ENCODE measurements at regions not wholly inside any gene's neighbourhood (a gene's known extent, or its start where the extent isn't known, plus 50 kb on each side); places are given as distances from the start of the nearest gene placed in this dataset.
A peak's percentile ranks its signal among the peaks of the same experiment; 100 is the strongest.

DNA sequence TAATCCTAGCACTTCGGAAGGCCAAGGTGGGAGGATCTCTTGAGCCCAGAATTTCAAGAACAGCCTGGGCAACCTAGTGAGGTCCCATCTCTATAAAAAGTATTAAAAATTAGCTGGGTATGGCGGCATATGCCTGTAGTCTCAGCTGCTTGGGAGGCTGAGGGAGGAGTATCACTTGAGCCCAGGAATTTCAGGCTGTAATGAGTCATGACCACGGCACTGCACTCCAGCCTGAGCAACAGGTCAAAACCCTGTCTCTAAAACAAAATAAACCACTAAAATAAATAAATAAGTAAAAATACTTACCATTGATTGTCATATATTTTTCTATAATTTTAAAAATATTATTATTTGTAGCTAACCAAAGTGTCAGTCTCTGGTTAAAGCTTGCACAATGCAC lies 315.6 kb upstream of the SMIM31 start:
- DNase-seq: peak; percentile 48

DNA sequence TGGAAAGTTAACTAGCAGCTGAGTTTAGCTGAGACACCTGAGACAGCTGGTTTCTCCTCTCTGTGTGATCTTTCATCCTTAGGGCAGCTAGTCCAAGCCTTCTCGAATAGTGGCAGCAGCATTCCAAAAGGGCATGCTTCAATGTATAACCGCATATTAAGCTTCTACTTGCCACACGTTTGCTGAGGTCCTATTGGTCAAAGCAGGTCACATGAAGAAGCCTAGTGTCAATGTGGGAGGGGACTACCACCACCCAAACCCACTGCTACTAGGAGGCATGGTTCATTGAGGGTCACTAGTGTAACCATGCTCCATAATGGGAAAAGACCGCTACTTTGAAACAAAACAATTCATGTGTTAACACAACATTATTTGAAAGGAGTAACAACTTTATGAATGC lies 314.9 kb upstream of the SMIM31 start:
- DNase-seq: no peak

GRCh38 chr4:164440199-164440598 lies 313.7 kb upstream of the SMIM31 start:
- peak; percentile 87 for DNase-seq

DNA sequence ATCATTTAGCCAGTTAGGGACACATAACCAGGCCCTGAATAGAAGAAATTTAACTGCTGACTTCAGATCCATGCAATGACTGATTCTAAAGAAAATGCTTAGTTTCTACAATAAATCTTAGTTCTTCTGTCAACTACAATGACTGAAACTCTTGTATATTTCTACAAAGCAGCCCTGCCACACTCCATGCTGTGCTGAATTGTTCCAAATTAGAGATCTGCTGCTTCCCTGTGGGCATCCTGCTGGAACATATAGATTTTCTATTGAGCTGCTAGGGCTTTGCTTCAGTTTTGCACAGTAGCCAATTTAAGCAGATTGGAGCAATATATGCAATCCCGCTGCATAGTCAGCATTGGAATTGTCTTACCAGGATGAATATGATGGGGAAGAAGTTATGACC lies 312.8 kb upstream of the SMIM31 start:
- DNase-seq: no peak

DNA sequence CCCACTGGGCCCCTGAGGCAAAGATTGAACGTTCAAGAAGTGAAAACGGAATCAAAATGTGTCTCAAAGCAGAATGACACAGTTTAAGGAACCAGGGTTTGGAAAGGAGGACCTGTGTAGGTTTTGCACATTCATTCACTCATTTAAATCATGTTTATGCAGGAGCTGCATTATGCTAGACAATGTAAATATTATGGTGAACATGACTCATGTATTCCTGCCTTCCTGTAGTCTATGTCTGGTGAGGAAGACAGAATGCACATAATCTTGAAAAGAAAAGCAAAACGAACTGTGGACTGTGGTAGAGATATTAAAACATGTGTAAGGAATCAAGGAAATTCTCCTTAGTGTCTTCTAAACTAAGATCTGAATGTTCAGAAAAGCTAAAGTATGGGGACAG lies 311.8 kb upstream of the SMIM31 start:
- DNase-seq: no peak

DNA sequence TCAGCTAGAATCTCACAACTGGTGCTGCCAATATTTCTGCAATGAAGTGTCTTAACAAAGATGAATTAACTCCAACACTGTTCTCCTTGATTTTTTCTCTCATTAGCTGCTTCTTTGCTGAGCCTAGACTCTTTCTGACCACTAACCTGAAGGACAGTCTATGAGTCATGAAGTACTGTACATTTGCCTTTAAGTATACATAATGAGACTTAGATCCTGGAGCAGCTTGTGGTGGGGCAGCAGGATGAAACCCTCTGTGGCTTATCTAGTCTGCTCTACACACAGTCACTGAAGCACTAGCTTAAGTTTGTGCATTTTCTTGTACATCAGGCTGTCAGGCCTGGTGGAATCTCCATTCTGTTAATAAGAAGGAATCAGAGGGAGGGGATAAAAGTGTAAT lies 307.4 kb upstream of the SMIM31 start:
- peak; percentile 28 for DNase-seq

GRCh38 chr4:164461901-164462300 lies 292.0 kb upstream of the SMIM31 start:
- no peak for DNase-seq

DNA sequence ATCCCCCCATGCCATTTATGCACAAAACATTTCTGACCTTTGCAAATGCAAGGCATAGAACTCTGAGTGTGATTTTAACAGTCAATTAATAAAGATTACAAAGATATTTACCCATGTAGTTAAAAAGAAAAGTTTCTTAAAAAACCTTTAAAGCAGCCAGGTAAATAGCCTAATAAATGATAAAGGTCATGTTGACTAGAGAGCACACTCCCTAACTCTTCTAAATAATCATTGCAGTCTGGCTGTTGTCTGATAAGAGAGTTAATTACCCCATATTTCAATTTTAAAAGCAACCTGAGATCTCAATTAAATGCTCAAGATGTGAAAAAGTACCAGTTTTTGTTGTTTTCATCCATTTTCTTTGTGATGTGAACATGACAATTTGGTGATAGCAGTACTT lies 291.5 kb upstream of the SMIM31 start:
- no peak for DNase-seq

DNA sequence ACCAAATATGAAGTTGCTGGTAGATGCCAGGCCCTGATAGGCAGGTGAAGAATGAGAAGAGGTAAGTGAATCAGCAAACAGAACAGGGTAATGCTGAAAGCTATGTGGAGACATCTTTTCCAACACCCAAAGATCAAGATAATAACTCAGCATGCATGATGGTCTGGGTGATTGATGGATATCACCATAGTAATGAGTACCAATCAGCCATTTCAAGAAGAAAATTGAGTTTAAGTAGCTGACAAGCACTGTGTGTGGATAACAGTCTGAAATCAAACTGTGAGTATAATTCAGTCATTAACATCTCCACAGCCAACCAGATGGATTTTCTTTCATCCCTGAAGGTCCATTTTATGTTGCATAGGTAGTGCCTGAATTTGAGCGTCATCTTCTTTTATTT lies 289.6 kb upstream of the SMIM31 start:
- no peak for DNase-seq

GRCh38 chr4:164467493-164467892 lies 286.4 kb upstream of the SMIM31 start:
- DNase-seq: no peak

GRCh38 chr4:164481306-164482091 lies 272.4 kb upstream of the SMIM31 start:
- DNase-seq: no peak

DNA sequence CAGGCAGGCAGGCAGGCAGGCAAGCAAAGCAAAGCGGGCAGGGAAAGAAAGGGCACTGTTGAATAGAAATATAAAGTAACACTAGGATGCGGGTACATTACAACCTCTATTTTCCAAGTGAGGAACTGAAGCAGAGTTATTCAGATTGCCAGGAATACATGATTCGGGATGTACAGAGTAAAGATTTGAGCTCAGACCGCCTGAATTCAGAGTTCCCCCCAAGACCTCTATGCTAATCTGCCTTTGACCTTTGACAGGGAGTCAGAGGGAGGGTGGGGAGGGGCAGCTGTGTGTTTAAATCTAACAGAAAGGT lies 271.9 kb upstream of the SMIM31 start:
- DNase-seq: no peak

- no peak for DNase-seq
Measured at GRCh38 chr4:164482758-164483157, 271.2 kb upstream of the SMIM31 start.

- DNase-seq: no peak
Measured at GRCh38 chr4:164483711-164484110, 270.2 kb upstream of the SMIM31 start.

DNA sequence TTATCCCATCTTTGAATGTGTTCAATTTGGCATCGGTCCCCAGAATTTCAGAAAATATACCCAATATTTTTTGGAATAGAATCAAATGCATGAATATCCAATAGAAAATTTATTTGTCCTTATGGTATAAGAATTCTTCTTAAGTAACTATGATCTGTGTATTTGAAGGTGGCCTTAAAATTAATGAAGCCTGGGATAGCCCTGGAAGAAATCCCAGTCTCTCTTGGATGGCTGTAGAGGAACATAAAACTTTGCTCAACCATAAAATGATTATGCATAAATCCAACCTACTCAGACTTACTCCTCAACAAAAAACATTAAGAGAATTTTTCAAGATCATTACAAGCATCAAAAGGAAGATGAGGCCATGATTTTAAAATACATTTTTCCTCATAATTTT lies 269.4 kb upstream of the SMIM31 start:
- DNase-seq: no peak

- DNase-seq: peak; percentile 97
Measured at GRCh38 chr4:164485136-164485535, 268.8 kb upstream of the SMIM31 start.

DNA sequence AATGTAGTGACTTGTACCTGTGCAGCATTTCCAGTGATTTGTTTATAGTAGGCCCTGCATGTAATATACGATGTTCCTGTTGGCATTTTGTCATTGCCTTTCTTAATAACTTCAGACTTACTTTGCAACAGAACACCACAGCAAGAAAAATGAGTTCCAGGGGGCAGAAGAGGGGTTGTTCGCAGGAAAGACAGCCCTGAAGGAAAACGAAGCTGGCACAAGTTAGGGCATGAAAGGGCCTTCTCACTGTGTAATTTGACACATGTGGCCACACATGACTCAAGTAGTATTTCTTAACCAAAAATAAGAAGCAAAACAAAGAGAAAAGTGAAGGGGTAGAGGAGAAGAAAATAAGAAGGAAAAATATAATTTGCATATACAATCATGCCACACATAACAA lies 265.8 kb upstream of the SMIM31 start:
- DNase-seq: no peak

DNA sequence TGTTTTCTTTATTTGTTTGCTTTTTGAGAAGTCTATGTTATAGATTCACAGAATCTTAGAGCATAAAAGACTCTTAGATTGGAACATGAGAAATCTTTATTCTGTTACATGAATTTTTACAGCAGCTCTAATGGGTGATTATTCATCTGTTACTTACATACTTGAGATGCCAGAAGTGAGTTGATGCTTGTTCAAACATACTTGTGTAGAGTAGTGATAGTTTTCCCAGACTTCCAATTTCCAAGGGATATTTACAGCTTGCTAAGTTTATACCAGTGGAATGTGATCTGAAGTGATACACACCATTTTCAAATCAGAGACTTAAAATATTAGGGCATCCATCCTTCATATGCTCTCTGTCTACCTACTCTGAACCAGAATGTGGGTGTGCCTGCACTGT lies 252.9 kb upstream of the SMIM31 start:
- DNase-seq: peak; percentile 82

DNA sequence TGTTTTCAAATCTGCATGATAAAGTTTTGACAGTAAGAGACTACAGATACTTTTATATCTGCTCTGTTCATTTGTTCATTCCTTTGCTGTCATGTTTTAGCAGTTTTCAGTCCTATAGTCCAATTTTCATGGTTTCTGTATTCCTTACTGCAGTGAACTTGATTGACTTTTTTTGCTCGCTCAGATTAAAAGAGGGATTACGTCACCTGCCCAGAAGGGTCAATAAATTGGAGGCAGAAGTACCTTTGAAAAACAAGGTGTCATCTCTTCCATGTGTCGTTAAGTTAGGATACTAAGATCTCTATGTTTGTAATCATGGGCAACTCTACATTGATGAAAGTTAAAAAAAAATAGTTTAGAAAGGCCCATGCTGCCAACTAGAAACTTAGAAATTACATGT lies 250.1 kb upstream of the SMIM31 start:
- no peak for DNase-seq

DNA sequence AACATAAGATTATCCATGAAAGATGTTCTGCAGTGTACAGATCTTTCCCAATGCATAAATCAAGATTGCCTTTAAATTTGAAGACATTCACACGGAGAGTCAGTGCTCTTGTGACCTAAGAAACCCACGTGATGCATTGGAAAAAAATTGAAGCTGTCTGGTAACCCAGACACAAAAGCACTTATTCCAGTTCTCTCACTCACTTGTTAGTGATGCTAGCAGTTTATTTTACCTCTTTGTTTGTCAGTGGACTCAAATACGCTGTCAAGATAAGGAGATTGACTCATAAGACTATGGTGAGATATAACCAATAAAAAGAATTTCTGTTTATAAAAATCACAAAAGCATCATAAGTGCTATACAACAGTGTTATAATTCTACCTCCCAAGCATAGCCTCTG lies 245.8 kb upstream of the SMIM31 start:
- no peak for DNase-seq

GRCh38 chr4:164508771-164509170 lies 245.2 kb upstream of the SMIM31 start:
- DNase-seq: no peak

- DNase-seq: no peak
Measured at GRCh38 chr4:164509951-164510350, 244.0 kb upstream of the SMIM31 start.

DNA sequence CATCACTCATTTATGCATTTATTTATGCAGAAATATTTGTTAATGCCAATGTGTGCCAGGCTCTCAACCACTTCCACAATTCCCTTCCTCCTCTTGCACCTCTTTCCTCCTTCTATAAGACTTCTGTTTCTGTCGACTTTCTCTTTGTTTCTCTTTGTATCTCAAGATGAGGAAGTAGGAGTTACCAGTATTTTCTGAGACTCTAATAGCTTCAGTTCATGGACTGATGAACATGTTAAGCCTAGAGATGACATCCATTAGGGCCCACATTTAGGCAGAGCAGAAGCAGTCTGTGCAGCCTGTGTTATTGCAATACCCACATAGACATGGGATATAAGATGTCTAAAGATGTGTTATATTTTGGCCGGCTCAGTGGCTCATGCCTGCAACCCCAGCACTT lies 241.8 kb upstream of the SMIM31 start:
- DNase-seq: no peak

- DNase-seq: no peak
Measured at GRCh38 chr4:164514765-164515164, 239.2 kb upstream of the SMIM31 start.

- DNase-seq: no peak
Measured at GRCh38 chr4:164524789-164525188, 229.1 kb upstream of the SMIM31 start.

Measured in kidney glomerular epithelial cell (primary cell).